GM13977 (cell line): ENCODE measurements at regions not wholly inside any gene's neighbourhood (a gene's known extent, or its start where the extent isn't known, plus 50 kb on each side); places are given as distances from the start of the nearest gene placed in this dataset.

ENCODE experiments used
- DNase-seq: peaks from one replicate; pipeline ENCODE4 v3.0.0; 2012; ENCODE audit warnings: low spot score
- in situ Hi-C: fragments of 300-500 bp; cut with MboI; formaldehyde crosslinking; loops from one replicate; pipeline ENCODE4 v1.12.0; 2022; ENCODE audit warnings: low sequenced_read_pairs, low pct_unique_long_range_greater_than_20kb, mixed read lengths, inconsistent platforms; ENCODE audit not compliant: unreplicated experiment
- TF ChIP-seq, protein P1 (sequence below): IDR thresholded peaks from 2 replicates; pipeline ENCODE4 v1.5.1; 2012; ENCODE audit warnings: mild to moderate bottlenecking, control low read depth; ENCODE audit not compliant: insufficient read depth; ENCODE audit errors: extremely low read depth, missing control alignments

DNA sequence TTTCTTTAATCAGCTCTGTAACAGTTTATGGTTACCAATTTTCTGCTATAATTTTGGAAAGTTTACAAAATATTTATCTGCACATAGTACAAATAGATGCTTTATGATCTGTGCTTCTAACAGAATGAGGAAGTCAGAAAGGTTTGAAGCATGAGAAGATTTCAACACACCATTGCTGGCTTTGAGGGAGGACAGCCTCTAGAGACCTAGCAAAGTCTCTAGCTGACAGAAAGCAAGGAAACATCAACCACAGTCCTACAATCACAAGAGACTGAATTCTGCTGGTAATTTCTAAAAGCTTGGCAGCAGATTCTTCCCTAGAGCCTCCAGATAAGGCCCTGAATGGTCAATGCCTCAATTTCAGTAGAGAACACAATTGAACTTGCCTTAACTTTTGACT is 750.8 kb upstream of the SLC35B3 start:
- in situ Hi-C loops, result no loop called here
- no peak for DNase-seq
- TF ChIP-seq, protein P1, sequence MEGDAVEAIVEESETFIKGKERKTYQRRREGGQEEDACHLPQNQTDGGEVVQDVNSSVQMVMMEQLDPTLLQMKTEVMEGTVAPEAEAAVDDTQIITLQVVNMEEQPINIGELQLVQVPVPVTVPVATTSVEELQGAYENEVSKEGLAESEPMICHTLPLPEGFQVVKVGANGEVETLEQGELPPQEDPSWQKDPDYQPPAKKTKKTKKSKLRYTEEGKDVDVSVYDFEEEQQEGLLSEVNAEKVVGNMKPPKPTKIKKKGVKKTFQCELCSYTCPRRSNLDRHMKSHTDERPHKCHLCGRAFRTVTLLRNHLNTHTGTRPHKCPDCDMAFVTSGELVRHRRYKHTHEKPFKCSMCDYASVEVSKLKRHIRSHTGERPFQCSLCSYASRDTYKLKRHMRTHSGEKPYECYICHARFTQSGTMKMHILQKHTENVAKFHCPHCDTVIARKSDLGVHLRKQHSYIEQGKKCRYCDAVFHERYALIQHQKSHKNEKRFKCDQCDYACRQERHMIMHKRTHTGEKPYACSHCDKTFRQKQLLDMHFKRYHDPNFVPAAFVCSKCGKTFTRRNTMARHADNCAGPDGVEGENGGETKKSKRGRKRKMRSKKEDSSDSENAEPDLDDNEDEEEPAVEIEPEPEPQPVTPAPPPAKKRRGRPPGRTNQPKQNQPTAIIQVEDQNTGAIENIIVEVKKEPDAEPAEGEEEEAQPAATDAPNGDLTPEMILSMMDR, result no peak

DNA sequence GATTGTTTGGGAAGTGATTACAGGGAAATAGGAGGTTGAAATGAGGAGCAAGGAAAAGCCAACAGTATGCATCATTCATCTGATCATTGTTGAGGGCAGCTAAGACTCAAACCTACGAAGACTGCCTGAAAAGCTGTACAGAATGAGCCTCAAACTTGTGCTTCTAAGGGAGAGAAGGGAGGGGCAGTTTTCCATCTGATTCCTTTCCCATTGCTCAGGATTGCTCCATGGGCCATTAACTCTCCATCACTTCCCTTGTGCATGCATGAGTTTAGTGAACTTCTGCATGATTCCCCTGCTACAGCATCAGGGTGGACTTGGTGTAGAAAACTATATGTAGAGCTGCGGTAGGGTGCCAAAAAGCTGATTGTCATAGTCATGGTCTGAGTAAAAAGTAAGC is 742.7 kb upstream of the SLC35B3 start:
- no peak for DNase-seq
- TF ChIP-seq, protein P1, result no peak
- in situ Hi-C loops, result no loop called here

DNA sequence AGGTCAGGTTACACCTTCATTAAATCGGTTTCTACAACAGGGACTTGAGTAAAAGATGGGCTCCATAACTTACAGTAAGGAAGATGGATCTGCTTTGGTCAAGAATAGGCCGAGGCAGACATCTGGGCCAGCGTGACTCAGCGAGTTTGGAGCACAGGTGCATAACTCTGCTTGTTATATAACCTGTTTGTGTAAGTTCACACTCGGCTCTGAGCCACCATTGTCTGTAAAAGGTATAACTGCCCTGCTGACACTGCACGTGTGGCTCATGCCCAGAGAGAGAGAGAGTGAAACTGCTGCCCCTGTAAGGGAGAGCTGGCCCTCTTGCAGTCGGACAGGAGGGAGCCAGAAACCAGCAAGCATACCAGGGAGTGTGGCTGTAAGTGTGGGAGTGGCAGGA is 737.9 kb upstream of the SLC35B3 start:
- DNase-seq, result no peak
- TF ChIP-seq, protein P1, result no peak
- in situ Hi-C loops, result no loop called here

DNA sequence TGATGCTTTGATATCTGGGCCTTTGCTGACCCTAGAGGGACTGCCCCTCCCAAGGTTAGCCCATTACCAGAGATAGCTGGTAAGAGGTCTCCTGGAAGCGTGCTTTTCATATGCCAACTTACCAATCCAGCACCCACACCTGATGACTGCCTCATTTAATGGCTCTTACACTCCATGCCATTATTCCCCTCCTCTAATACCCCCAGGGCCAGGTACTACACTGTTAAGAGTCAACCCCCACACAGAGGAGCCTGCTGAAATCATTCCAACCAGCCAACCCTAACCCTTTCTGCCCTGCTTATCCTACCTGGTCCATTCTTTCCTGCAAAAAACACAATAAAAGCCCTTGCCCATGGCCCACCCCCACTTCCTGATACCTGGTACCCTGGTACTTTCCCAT is 736.8 kb upstream of the SLC35B3 start:
- in situ Hi-C loops, result no loop called here
- no peak for DNase-seq
- TF ChIP-seq, protein P1, result no peak

DNA sequence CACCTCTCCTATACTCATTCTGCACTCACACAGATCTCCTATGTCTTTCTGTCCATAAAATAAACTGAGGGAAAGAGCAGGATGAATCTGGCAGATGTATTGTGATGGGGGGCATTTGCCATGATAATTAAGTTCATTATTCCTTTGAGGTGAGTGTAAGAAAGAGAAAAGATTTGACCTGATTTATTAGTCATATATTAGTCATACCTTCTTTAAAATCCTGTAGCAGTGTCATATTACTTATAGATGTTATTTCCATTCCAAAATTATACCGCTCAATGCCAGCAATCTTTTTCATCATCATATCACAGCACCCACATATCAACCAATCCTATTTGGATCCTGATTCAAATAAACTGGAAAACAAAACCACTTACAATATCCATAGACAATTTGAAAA is 733.3 kb upstream of the SLC35B3 start:
- no peak for DNase-seq
- TF ChIP-seq, protein P1, result no peak
- in situ Hi-C loops, result no loop called here

DNA sequence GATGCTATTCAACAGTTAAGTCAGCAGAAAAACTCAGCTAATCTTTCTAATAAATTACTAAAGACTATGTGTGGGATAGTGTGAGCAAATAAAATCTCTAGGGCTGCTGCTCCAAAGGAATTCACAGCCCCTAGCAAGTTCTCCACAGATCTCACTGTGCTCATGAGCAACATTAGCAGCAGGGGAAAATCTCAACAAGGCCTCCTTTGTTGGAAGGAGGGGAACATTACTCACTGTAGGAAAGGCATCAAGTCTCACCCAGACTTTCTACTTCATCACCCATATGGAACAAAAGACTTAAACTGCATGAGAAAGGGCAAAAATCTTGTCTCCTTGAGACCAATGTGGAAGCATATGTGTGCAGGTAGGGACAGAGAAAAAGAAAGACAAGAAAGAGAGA is 726.4 kb upstream of the SLC35B3 start:
- no peak for DNase-seq
- TF ChIP-seq, protein P1, result no peak
- in situ Hi-C loops, result no loop called here

DNA sequence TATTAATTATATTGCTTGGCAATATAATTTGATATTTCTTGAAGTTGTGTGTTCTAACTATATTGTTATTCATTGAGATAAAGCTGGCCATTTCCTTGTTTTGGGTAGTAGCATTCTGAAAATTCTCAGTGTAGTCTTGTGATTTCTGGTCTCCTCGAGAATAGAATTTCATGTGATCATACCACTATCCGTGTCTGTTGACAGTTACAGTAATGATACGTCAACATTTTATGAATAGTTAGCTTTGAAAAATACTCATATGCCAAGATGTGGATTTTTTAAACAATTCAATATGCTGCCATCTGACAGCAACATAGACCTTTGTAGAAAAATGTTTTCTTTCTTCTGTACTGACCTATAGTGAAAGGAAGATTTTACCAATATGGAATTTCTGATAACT is 723.7 kb upstream of the SLC35B3 start:
- TF ChIP-seq, protein P1, result no peak
- DNase-seq, result no peak
- in situ Hi-C loops, result no loop called here
